GM23248 (cell line): ENCODE measurements at regions not wholly inside any gene's neighbourhood (a gene's known extent, or its start where the extent isn't known, plus 50 kb on each side); places are given as distances from the start of the nearest gene placed in this dataset.
A peak's percentile ranks its signal among the peaks of the same experiment; 100 is the strongest.

Experiments
- DNase-seq: peaks from one replicate; pipeline ENCODE4 v3.0.0-alpha.2; 2015
- H2AFZ ChIP-seq: fragments of 200-600 bp; sonication (generic); 2 replicates; pipeline ENCODE4 v1.6.1; 2016; ENCODE audit warnings: antibody characterized with exemption
- H3F3A ChIP-seq: fragments of 200-600 bp; sonication (generic); 2 replicates; pipeline ENCODE4 v1.6.1; 2016; ENCODE audit warnings: mild to moderate bottlenecking, antibody characterized with exemption, mixed run types; ENCODE audit not compliant: insufficient read depth
- H3K27ac ChIP-seq: fragments of 200-600 bp; sonication (generic); 2 replicates; pipeline ENCODE4 v1.5.1; 2016; ENCODE audit warnings: mild to moderate bottlenecking
- H3K27me3 ChIP-seq: fragments of 200-600 bp; sonication (generic); replicated peaks from 2 replicates; pipeline ENCODE4 v1.6.1; 2016; ENCODE audit warnings: mild to moderate bottlenecking; ENCODE audit not compliant: insufficient read depth
- H3K36me3 ChIP-seq: fragments of 200-600 bp; sonication (generic); 2 replicates; pipeline ENCODE4 v1.6.1; 2016; ENCODE audit warnings: low read depth, mild to moderate bottlenecking
- H3K4me1 ChIP-seq: fragments of 200-600 bp; sonication (generic); 2 replicates; pipeline ENCODE4 v1.6.1; 2016; ENCODE audit warnings: mild to moderate bottlenecking; ENCODE audit not compliant: insufficient read depth
- H3K4me2 ChIP-seq: fragments of 200-600 bp; sonication (generic); one replicate; pipeline ENCODE4 v1.6.1; 2016; ENCODE audit warnings: mild to moderate bottlenecking; ENCODE audit not compliant: unreplicated experiment
- H3K4me3 ChIP-seq: fragments of 200-600 bp; sonication (generic); 2 replicates; pipeline ENCODE4 v1.5.1; 2016; ENCODE audit warnings: mild to moderate bottlenecking
- H3K79me2 ChIP-seq: fragments of 200-600 bp; sonication (generic); 2 replicates; pipeline ENCODE4 v1.6.1; 2016; ENCODE audit warnings: mild to moderate bottlenecking; ENCODE audit not compliant: insufficient read depth
- H3K9ac ChIP-seq: fragments of 200-600 bp; sonication (generic); 2 replicates; pipeline ENCODE4 v1.6.1; 2016; ENCODE audit warnings: mild to moderate bottlenecking
- H3K9me2 ChIP-seq: fragments of 200-600 bp; sonication (generic); 2 replicates; pipeline ENCODE4 v1.6.1; 2016; ENCODE audit warnings: mixed run types, mild to moderate bottlenecking, moderate library complexity; ENCODE audit not compliant: insufficient read depth
- H3K9me3 ChIP-seq: fragments of 200-600 bp; sonication (generic); one replicate; pipeline ENCODE4 v1.6.1; 2017; ENCODE audit warnings: low read depth
- H4K20me1 ChIP-seq: fragments of 200-600 bp; sonication (generic); 2 replicates; pipeline ENCODE4 v1.6.0; 2016; ENCODE audit not compliant: insufficient read depth
- EZH2 ChIP-seq: fragments of 200-600 bp; sonication (generic); IDR thresholded peaks from 2 replicates; pipeline ENCODE4 v1.6.1; 2018; ENCODE audit warnings: antibody characterized with exemption, mild to moderate bottlenecking; ENCODE audit not compliant: insufficient read depth, poor library complexity, severe bottlenecking
- EZH2phosphoT487 ChIP-seq: fragments of 200-600 bp; sonication (generic); IDR thresholded peaks from 2 replicates; pipeline ENCODE4 v1.6.1; 2018; ENCODE audit warnings: antibody characterized with exemption, moderate library complexity, mild to moderate bottlenecking, low read depth; ENCODE audit not compliant: insufficient read depth
- WGBS, 2 experiments: methylation state at CpG; one replicate each; pipeline ENCODE4 v1.1.6; 2015 to 2017; ENCODE audit warnings: low lambda C conversion rate in 2 of 2, low coverage in 1 of 2; ENCODE audit errors: missing lambda C conversion rate in 2 of 2; 5-methylcytosine and 5-hydroxymethylcytosine counted together
- in situ Hi-C: fragments of 300-500 bp; cut with MboI; formaldehyde crosslinking; loops from 2 replicates; pipeline ENCODE4 v1.15.0; 2020

DNA sequence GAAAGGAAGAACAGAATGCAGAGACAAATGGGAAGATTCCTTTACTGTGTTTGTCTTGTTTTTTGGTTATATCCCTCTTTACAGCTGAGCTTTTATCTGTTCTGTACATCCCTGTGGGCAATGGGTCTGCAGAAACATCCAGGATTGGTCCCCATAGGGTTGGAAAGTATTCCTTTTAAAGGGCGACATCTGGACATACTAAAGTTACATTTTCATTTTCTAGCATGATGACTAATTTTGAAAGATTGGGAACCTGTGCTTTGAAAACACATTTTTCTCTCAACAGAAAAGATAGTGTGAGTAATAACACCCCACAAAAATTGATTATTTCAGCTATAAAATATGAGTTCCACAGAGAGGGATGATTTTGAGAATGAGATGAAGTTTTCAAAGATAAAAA, 435.8 kb downstream of the GPAM start:
- in situ Hi-C loops: no loop called here

DNA sequence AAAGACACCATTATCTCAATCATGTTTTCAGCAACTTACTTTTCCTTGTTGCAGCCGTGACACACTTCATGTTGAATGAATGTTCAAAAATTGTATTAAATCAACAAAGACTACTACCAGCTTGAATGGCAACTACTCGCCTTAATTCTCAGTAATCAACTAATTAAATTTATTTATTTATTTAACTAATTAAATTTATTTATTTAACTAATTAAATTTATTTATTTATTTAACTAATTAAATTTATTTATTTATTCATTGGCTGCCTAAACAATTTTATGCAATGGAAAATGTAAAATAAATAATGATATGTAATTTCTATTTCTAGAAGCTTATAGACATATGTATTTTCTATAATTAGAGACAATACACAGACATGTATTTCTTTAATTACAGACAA, 435.4 kb downstream of the GPAM start:
- no peak overlapping the region for H3K9ac ChIP-seq
- H3K9me2 ChIP-seq: no peaks in the 10 kb centered on the region
- no peaks in the 10 kb centered on the region for H4K20me1 ChIP-seq
- H3K4me2 ChIP-seq: peak overlapping the region; percentile 19
- WGBS, 2 experiments: 73 to 74% methylated on average over 2 of the region's 2 CpGs
- peaks cover 5% of the 10 kb centered on the region; the same call in 1 of the 2 replicates for H3F3A ChIP-seq
- DNase-seq: no peak
- peaks cover 11% of the 10 kb centered on the region for H3K4me1 ChIP-seq
- no peaks in the 10 kb centered on the region for H3K36me3 ChIP-seq
- TF ChIP-seq EZH2phosphoT487 (no peak), EZH2 (no peak)
- no peak overlapping the region for H3K4me3 ChIP-seq
- no peaks in the 10 kb centered on the region for H3K9me3 ChIP-seq
- no peak overlapping the region for H3K27ac ChIP-seq
- no peak overlapping the region for H2AFZ ChIP-seq
- H3K79me2 ChIP-seq: no peaks in the 10 kb centered on the region
- in situ Hi-C loops: no loop called here
- no peaks in the 10 kb centered on the region for H3K27me3 ChIP-seq

More for the DNA sequence above, 435.8 kb downstream of the GPAM start:
- Histone ChIP-seq H3K9me2 (no peaks in the 10 kb centered on the region), H4K20me1 (no peaks in the 10 kb centered on the region), H3K9ac (no peak overlapping the region), H3K79me2 (no peaks in the 10 kb centered on the region), H3K4me1 (peaks cover 11% of the 10 kb centered on the region), H3K27me3 (no peaks in the 10 kb centered on the region), H3K27ac (no peak overlapping the region), H3K36me3 (no peaks in the 10 kb centered on the region), H3K4me2 (peak overlapping the region; percentile 19), H2AFZ (no peak overlapping the region), H3F3A (peaks cover 5% of the 10 kb centered on the region; the same call in 1 of the 2 replicates), H3K4me3 (no peak overlapping the region), H3K9me3 (no peaks in the 10 kb centered on the region)
- 33 to 40% methylated on average over 1 of the region's 1 CpG for WGBS, 2 experiments
- peak; percentile 42 for DNase-seq
- TF ChIP-seq EZH2: no peak
- no peak for TF ChIP-seq EZH2phosphoT487

GRCh38 chr10:111750165-111750849, 433.3 kb downstream of the GPAM start:
- Histone ChIP-seq H2AFZ (no peak overlapping the region), H3K9me3 (no peaks in the 10 kb centered on the region), H3K36me3 (no peaks in the 10 kb centered on the region), H3K27me3 (no peaks in the 10 kb centered on the region), H3K27ac (no peak overlapping the region), H3K4me3 (no peak overlapping the region), H3K9me2 (no peaks in the 10 kb centered on the region), H3F3A (peaks cover 5% of the 10 kb centered on the region; the same call in 1 of the 2 replicates), H4K20me1 (no peaks in the 10 kb centered on the region), H3K9ac (no peak overlapping the region), H3K79me2 (no peaks in the 10 kb centered on the region), H3K4me2 (no peak overlapping the region), H3K4me1 (peaks cover 11% of the 10 kb centered on the region)
- no peak for DNase-seq
- in situ Hi-C loops: no loop called here
- TF ChIP-seq EZH2phosphoT487: no peak
- TF ChIP-seq EZH2: no peak
- WGBS, 2 experiments: 72 to 73% methylated on average over 2 of the region's 2 CpGs

DNA sequence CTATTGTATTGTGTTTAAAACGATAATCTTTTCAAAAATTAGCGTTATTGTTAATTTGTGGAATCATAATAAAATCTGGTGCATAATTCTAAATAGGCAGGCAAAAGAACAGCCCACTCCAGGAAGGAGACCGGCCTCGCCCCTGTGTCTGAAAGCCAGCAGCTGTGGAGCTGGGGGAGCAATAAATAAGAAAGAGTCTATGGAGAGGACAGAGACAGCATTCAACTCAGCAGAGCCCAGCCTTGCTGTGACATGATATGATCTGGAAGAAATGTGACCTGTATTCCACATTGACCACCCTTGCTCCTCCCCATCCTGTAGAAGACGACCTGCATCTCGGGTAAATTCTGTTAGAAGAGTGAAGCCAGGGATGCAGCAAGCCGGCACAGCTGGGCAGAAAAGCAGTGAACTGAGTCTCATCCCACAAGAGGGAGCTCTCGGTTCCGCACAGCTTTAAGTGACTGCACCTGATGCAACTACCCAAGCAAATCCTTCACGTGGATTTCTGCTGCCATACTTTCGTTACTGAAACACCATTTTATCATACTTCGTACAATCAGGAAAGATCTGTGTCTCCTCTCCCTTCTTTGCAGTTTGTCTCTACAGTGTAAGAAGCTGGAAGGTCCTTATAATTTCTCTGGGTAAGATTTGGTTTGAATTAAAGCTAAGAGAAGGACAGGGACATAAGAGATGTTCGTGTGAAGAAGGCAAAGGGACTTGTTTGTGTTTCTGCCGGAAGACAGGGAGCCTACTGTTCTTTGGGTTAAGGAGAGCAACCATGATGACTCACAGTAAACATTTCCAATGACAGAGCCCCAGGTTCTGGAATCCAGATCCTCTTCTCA, 427.1 kb downstream of the GPAM start:
- peak overlapping the region; percentile 29 for H3K4me3 ChIP-seq
- no peak overlapping the region for H3K9ac ChIP-seq
- no peaks in the 10 kb centered on the region for H3K79me2 ChIP-seq
- H3K4me2 ChIP-seq: peak overlapping the region; percentile 42
- in situ Hi-C loops: no loop called here
- no peaks in the 10 kb centered on the region for H3K9me2 ChIP-seq
- H3K27ac ChIP-seq: no peak overlapping the region
- H3K4me1 ChIP-seq: peaks cover 9% of the 10 kb centered on the region; the same call in 1 of the 2 replicates
- TF ChIP-seq EZH2 (no peak), EZH2phosphoT487 (no peak)
- no peaks in the 10 kb centered on the region for H3F3A ChIP-seq
- no peaks in the 10 kb centered on the region for H3K27me3 ChIP-seq
- H3K36me3 ChIP-seq: no peaks in the 10 kb centered on the region
- WGBS, 2 experiments: 19 to 21% methylated on average over 14 of the region's 14 CpGs
- H3K9me3 ChIP-seq: no peaks in the 10 kb centered on the region
- no peaks in the 10 kb centered on the region for H4K20me1 ChIP-seq
- peak overlapping the region; percentile 74 for H2AFZ ChIP-seq
- DNase-seq: peak; percentile 82
